AG10803 (cell line): ENCODE measurements at regions not wholly inside any gene's neighbourhood (a gene's known extent, or its start where the extent isn't known, plus 50 kb on each side); places are given as distances from the start of the nearest gene placed in this dataset.

ENCODE experiments used
- DNase-seq: peaks from one replicate; pipeline ENCODE4 v3.0.0; 2010; ENCODE audit warnings: low read depth
- H3K4me3 ChIP-seq: 2 replicates; pipeline ENCODE4 v1.5.1; 2011; ENCODE audit warnings: mild to moderate bottlenecking, low read length, control low read depth
- TF ChIP-seq, protein P1 (sequence below): conservative IDR thresholded peaks from 2 replicates; pipeline ENCODE4 v1.5.1; 2011; ENCODE audit warnings: mild to moderate bottlenecking, low read length, control low read depth, inconsistent platforms

DNA sequence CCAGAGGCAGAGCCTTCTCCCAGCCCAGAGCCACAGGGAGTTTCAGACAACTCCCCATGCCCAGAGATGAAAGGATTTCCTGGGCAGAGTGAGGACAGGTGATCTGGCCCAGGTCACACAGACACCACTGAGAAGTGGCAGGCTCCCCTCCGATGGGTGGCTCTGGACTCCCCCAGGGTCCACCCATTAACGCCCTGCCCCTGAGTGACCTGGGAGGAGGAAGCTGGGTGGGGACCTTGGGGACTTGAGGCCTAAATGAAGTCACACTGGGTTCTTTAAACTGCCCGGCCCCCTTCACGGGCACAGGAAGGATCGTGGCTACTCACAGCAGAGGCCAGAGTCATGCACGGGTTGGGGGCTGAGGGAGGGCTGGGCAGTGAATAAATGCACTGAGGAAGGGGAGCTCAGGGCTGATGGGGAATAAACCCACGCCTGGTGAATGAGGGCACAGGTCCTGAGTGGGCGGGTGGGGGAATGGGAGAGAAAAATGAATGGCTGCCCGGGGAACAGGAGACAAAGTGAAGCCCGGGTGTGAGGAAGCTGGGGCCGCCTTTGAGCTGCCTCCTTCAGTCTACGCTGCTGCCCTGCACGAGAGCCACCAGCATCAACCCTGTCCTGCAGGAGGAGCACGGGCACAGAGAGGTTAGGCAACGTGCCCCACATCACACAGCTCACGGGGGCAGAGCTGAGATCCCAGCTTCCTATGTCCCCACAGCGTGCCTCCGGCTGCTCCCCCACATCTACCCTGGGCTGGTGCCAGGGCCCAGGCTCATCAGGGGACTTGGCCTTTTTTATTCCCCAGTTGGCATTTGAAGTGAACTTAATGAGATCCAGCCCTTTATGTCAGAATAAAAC is 404.3 kb downstream of the MATN1 start:
- DNase-seq: no peak
- TF ChIP-seq, protein P1, sequence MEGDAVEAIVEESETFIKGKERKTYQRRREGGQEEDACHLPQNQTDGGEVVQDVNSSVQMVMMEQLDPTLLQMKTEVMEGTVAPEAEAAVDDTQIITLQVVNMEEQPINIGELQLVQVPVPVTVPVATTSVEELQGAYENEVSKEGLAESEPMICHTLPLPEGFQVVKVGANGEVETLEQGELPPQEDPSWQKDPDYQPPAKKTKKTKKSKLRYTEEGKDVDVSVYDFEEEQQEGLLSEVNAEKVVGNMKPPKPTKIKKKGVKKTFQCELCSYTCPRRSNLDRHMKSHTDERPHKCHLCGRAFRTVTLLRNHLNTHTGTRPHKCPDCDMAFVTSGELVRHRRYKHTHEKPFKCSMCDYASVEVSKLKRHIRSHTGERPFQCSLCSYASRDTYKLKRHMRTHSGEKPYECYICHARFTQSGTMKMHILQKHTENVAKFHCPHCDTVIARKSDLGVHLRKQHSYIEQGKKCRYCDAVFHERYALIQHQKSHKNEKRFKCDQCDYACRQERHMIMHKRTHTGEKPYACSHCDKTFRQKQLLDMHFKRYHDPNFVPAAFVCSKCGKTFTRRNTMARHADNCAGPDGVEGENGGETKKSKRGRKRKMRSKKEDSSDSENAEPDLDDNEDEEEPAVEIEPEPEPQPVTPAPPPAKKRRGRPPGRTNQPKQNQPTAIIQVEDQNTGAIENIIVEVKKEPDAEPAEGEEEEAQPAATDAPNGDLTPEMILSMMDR: no peak

DNA sequence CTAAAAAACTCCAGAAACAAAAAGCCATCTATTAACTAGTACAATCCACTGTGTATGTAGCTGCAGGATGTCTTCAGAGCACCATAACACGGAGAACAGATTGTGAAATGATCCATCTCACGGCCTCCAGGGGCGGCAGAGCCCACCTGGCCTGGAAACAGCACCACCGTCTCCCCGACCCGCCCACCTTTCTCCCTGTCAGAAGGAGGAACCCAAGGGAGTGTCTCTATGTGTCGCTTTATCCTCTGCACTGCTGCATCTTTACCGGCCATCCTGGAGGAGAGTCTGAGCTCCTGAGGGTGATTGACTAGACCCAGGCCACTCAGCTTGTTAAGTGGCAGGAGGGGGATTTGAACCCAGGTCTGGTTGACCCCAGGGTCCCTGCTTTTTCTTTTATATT is 405.0 kb downstream of the MATN1 start:
- no peak for DNase-seq
- TF ChIP-seq, protein P1: no peak
- H3K4me3 ChIP-seq: no peak overlapping the region

More for the DNA sequence above, 404.3 kb downstream of the MATN1 start:
- H3K4me3 ChIP-seq: no peak overlapping the region

DNA sequence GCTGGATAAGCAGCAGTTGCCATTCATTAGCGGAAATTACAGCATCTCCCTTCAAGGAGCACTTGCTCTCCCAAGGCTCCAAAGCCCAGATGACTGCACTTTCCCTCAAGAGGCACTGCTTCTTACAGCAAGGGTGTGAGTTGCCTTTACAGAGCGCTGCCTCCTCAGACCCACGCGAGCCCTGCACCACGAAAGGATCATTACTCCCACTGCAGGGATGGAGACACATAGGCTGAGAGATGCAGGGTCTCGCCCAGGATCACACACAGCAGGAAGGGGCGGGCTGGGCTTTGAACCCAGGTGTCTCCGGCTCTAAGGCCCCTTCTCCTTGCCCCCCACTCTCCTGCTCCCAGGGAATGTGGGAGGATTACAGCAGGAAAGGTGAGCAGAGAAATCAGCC is 405.5 kb downstream of the MATN1 start:
- TF ChIP-seq, protein P1: no peak
- DNase-seq: no peak
- H3K4me3 ChIP-seq: no peak overlapping the region

DNA sequence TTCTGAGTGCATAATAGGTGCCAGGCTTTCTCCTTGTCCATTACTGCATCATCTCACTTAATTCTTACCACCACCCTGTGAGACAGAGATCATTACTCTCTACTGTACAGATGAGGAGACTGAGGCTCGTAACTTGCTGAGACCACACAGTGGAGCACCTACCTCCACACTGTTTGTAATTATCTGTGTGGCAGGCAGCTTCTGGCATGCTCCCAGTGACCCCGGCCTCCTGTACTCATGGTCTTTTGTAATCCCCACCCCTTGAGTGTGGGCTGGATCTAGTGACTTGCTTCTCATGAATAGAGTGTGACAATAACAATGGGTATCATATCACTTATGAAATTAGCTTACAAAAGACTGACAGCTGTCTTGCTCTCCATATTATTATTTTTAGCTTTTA is 407.3 kb downstream of the MATN1 start:
- TF ChIP-seq, protein P1: no peak
- no peak overlapping the region for H3K4me3 ChIP-seq
- no peak for DNase-seq

DNA sequence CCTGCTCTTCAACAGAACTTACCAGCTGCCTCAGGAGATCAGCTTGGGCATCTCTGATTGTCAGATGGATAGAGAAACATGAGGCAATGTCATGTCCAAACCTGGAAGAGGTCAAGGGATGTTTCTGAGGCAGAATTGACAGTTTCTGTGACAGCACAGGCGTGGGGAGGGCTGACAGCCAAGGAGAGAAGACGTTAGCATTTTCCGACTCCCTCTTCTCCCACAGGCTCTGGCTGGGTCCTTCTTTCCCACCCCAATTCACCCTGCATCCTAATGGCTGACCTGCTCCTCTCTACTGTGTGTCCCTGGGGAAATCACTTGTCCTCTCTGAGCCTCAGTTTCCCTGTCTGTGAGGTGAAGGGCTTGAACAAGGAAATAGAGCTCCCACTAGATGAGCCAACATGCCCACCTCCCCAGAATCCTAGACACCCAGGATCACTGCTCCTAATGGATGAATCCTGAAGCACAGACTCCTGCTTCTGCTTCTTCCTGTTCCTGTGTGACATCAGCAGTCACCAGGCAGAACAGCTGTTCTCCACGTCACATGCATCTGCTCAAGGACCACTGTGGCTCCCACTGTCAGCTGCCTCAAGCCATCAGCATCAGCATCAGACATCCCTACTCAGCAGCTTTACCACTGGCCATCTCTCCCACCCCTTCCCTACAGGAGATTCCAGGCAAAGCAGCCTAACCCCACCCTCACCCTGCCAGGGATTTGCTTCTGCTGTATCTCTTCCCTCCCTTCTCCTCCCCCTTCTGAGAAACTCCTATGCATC is 408.0 kb downstream of the MATN1 start:
- DNase-seq: peak; percentile 4
- TF ChIP-seq, protein P1: no peak
- H3K4me3 ChIP-seq: no peak overlapping the region

DNA sequence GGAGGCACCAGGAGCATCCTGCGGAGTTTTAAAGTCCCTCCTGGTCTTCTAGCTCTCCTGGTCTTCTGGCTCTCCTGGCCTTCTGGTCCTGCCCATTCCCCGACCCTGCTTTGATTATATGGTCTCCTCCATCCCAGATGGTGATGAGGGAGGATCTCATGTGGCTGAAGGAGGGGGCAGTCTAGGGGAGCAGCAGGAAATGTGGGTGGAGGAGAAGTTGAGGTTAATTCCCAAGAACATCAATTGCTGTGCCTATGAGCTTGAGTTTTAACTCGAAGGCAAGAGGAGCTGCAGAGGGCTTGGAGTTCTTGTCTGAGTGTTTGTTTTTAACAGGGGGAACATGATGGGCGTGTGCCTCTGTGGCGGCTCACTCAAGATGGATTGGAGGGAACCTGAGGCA is 408.8 kb downstream of the MATN1 start:
- TF ChIP-seq, protein P1: no peak
- no peak for DNase-seq
- H3K4me3 ChIP-seq: no peak overlapping the region
